ENCODE measurements at regions not wholly inside any gene's neighbourhood (a gene's known extent, or its start where the extent isn't known, plus 50 kb on each side); places are given as distances from the start of the nearest gene placed in this dataset.

DNA sequence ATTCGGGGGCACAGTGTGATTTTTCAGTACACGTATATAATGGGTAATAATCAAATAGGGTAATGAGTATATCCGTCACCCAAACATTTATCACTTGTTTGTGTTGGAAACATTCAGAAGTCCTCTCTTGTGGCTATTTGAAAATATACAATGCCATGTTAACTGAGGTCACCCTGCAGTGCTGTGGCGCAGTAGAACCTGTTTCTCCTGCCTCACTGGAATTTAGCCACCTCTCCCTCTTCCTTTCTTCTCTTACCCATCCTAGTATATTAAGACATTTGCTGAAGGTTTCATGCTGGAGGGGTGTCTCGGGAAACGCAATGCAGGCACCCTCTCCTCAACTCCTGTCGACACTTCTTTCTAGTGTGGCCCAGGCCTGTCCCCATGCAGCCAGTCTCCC lies 425.3 kb upstream of the MKI67 start:
- Mint-ChIP-seq H3K27me3 (no peaks in the 10 kb centered on the region), H3K36me3 (ENCODE audit: low read depth) (no peaks in the 10 kb centered on the region), H3K4me3 (no peak overlapping the region), H3K27ac (no peak overlapping the region), H3K9me3 (no peaks in the 10 kb centered on the region), H3K4me1 (ENCODE audit: low read depth) (no peaks in the 10 kb centered on the region)

- no peaks in the 10 kb centered on the region for H3K9me3 Mint-ChIP-seq
- H3K4me3 Mint-ChIP-seq, result no peak overlapping the region
- no peaks in the 10 kb centered on the region for H3K36me3 Mint-ChIP-seq (ENCODE audit: low read depth)
- no peaks in the 10 kb centered on the region for H3K27me3 Mint-ChIP-seq
- no peak overlapping the region for H3K27ac Mint-ChIP-seq
- no peaks in the 10 kb centered on the region for H3K4me1 Mint-ChIP-seq (ENCODE audit: low read depth)
Observed at GRCh38 chr10:128553755-128554154, 427.5 kb upstream of the MKI67 start.

- Mint-ChIP-seq H3K27me3 (no peaks in the 10 kb centered on the region), H3K36me3 (ENCODE audit: low read depth) (no peaks in the 10 kb centered on the region), H3K9me3 (no peaks in the 10 kb centered on the region), H3K4me1 (ENCODE audit: low read depth) (no peaks in the 10 kb centered on the region), H3K27ac (no peak overlapping the region), H3K4me3 (no peak overlapping the region)
Observed at GRCh38 chr10:128556182-128557110, 430.2 kb upstream of the MKI67 start.

DNA sequence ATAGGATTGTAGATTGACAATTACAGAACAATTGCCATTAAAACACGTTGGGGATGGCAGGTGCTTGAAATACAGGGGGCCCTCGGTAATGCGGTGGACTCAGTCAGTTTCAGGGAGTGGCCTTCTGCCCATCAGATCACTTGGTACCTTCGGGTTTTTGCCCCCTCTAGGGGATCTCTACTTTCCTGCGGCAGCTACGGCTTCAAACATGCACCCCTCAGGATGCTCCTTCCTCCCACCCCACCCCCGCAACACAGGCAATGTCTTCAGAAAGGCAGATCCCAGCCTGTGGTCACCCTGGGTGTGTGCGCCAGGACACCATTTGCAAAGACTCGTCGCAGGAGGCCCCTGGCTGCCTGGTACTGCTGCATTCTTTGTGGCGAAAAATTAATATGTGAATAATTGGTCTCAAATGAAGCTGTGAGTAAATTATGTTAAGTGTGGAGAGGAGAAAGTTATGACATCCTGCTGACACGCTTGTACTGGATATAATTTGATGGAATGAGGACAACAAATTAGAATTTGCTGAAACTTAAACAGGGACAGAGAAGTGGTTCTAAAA lies 431.0 kb upstream of the MKI67 start:
- H3K9me3 Mint-ChIP-seq, result peaks cover 5% of the 10 kb centered on the region
- H3K27me3 Mint-ChIP-seq, result no peaks in the 10 kb centered on the region
- H3K36me3 Mint-ChIP-seq (ENCODE audit: low read depth), result no peaks in the 10 kb centered on the region
- H3K4me1 Mint-ChIP-seq (ENCODE audit: low read depth), result no peaks in the 10 kb centered on the region
- H3K4me3 Mint-ChIP-seq, result no peak overlapping the region
- H3K27ac Mint-ChIP-seq, result no peak overlapping the region

GRCh38 chr10:128560406-128560805 lies 434.2 kb upstream of the MKI67 start:
- no peak overlapping the region for H3K4me3 Mint-ChIP-seq
- H3K9me3 Mint-ChIP-seq, result peaks cover 5% of the 10 kb centered on the region

GRCh38 chr10:128560993-128561392 lies 434.8 kb upstream of the MKI67 start:
- H3K27ac Mint-ChIP-seq, result no peak overlapping the region

More at GRCh38 chr10:128560406-128560805, 434.2 kb upstream of the MKI67 start:
- Mint-ChIP-seq H3K27ac (no peak overlapping the region), H3K4me1 (ENCODE audit: low read depth) (no peaks in the 10 kb centered on the region), H3K36me3 (ENCODE audit: low read depth) (no peaks in the 10 kb centered on the region), H3K27me3 (no peaks in the 10 kb centered on the region)

GRCh38 chr10:128563387-128563786 lies 437.2 kb upstream of the MKI67 start:
- peaks cover 5% of the 10 kb centered on the region for H3K9me3 Mint-ChIP-seq
- H3K36me3 Mint-ChIP-seq (ENCODE audit: low read depth), result no peaks in the 10 kb centered on the region
- H3K4me1 Mint-ChIP-seq (ENCODE audit: low read depth), result no peaks in the 10 kb centered on the region
- H3K4me3 Mint-ChIP-seq, result no peak overlapping the region
- no peak overlapping the region for H3K27ac Mint-ChIP-seq
- H3K27me3 Mint-ChIP-seq, result no peaks in the 10 kb centered on the region

More at GRCh38 chr10:128560993-128561392, 434.8 kb upstream of the MKI67 start:
- peaks cover 5% of the 10 kb centered on the region for H3K9me3 Mint-ChIP-seq
- no peak overlapping the region for H3K4me3 Mint-ChIP-seq
- no peaks in the 10 kb centered on the region for H3K4me1 Mint-ChIP-seq (ENCODE audit: low read depth)
- no peaks in the 10 kb centered on the region for H3K36me3 Mint-ChIP-seq (ENCODE audit: low read depth)
- H3K27me3 Mint-ChIP-seq, result no peaks in the 10 kb centered on the region

DNA sequence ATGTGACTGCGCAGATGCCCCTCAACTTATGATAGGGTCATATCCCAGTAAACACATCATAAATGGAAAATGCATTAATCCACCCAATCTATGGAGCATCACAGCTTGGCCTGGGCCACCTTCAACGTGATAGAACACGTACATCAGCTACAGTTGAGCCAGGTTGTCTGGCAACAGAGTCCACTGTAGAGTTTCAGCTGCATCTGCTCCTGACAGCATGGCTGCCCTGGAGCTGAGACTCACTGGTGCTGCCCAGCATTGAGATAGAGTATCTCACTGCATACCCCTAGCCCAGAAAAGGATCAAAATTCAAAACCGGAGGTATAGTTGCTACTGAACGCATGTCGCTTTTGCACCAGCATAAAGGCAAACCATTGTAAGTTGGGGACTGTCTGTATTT lies 437.7 kb upstream of the MKI67 start:
- no peaks in the 10 kb centered on the region for H3K36me3 Mint-ChIP-seq (ENCODE audit: low read depth)
- no peak overlapping the region for H3K4me3 Mint-ChIP-seq
- no peaks in the 10 kb centered on the region for H3K27me3 Mint-ChIP-seq
- H3K9me3 Mint-ChIP-seq, result peaks cover 5% of the 10 kb centered on the region
- H3K4me1 Mint-ChIP-seq (ENCODE audit: low read depth), result no peaks in the 10 kb centered on the region
- H3K27ac Mint-ChIP-seq, result no peak overlapping the region

DNA sequence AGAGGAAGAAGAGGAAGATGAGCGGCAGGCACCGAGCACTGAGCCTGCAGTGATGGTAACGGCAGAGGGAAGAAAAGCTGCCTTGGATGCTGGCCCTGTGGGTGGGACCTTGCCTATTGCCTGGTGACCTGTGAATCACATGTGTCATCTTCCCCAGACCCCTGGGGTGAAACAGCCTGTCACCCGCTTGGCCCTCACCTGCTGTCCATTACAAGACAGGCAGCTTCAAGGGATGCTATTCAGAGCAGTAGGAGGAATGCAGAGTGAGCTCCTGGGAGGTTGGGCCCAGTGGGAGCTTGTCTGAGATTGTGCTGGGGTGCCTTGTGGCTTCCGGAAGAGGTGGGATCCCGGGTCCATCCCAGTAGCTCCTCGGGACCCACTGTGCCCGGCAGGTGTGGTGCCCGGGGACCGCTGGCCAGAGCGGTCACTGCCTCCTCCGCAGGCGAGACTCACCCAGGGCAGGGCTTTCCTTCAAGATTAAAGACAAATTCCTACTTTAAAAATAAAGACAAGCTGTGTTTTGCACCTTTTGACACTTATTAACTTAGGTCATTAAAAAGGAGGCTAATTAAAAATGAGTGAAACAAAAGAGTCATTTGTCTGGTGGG lies 440.2 kb upstream of the MKI67 start:
- H3K27ac Mint-ChIP-seq, result no peak overlapping the region
- no peaks in the 10 kb centered on the region for H3K36me3 Mint-ChIP-seq (ENCODE audit: low read depth)
- no peaks in the 10 kb centered on the region for H3K4me1 Mint-ChIP-seq (ENCODE audit: low read depth)
- H3K4me3 Mint-ChIP-seq, result no peak overlapping the region
- H3K9me3 Mint-ChIP-seq, result peaks cover 5% of the 10 kb centered on the region
- no peaks in the 10 kb centered on the region for H3K27me3 Mint-ChIP-seq

GRCh38 chr10:128567551-128567950 lies 441.3 kb upstream of the MKI67 start:
- H3K36me3 Mint-ChIP-seq (ENCODE audit: low read depth), result no peaks in the 10 kb centered on the region
- no peaks in the 10 kb centered on the region for H3K27me3 Mint-ChIP-seq
- H3K4me1 Mint-ChIP-seq (ENCODE audit: low read depth), result no peaks in the 10 kb centered on the region

GRCh38 chr10:128568041-128568440 lies 441.8 kb upstream of the MKI67 start:
- no peak overlapping the region for H3K27ac Mint-ChIP-seq

More at GRCh38 chr10:128567551-128567950, 441.3 kb upstream of the MKI67 start:
- no peaks in the 10 kb centered on the region for H3K9me3 Mint-ChIP-seq
- H3K27ac Mint-ChIP-seq, result no peak overlapping the region
- H3K4me3 Mint-ChIP-seq, result no peak overlapping the region

DNA sequence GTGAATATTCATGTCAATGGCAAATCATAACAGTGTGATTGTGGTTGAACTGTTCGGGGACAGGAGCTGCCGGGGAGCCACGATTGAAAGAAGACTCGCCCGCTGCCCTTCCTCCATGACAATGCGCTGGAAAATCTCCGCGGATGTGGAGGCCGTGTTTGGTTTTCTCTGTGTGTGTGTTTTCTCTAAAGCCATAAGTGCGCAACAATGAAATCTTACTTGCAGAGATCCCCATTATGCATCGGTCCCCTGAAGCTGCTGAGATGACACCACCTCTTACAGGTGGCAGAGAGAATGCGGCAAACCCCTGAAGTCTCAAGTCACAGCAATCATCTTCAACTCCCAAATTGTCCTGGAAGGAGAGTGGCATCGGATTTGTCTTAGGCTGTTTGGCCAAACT lies 442.3 kb upstream of the MKI67 start:
- H3K9me3 Mint-ChIP-seq, result no peaks in the 10 kb centered on the region
- H3K27ac Mint-ChIP-seq, result no peak overlapping the region
- no peaks in the 10 kb centered on the region for H3K27me3 Mint-ChIP-seq
- no peak overlapping the region for H3K4me3 Mint-ChIP-seq
- no peaks in the 10 kb centered on the region for H3K36me3 Mint-ChIP-seq (ENCODE audit: low read depth)
- H3K4me1 Mint-ChIP-seq (ENCODE audit: low read depth), result no peaks in the 10 kb centered on the region

More at GRCh38 chr10:128568041-128568440, 441.8 kb upstream of the MKI67 start:
- no peaks in the 10 kb centered on the region for H3K27me3 Mint-ChIP-seq
- no peaks in the 10 kb centered on the region for H3K4me1 Mint-ChIP-seq (ENCODE audit: low read depth)
- H3K36me3 Mint-ChIP-seq (ENCODE audit: low read depth), result no peaks in the 10 kb centered on the region
- H3K9me3 Mint-ChIP-seq, result no peaks in the 10 kb centered on the region
- H3K4me3 Mint-ChIP-seq, result no peak overlapping the region

GRCh38 chr10:128568990-128569945 lies 443.0 kb upstream of the MKI67 start:
- no peak overlapping the region for H3K4me3 Mint-ChIP-seq
- H3K9me3 Mint-ChIP-seq, result no peaks in the 10 kb centered on the region
- no peak overlapping the region for H3K27ac Mint-ChIP-seq
- H3K36me3 Mint-ChIP-seq (ENCODE audit: low read depth), result no peaks in the 10 kb centered on the region
- no peaks in the 10 kb centered on the region for H3K4me1 Mint-ChIP-seq (ENCODE audit: low read depth)
- H3K27me3 Mint-ChIP-seq, result no peaks in the 10 kb centered on the region

DNA sequence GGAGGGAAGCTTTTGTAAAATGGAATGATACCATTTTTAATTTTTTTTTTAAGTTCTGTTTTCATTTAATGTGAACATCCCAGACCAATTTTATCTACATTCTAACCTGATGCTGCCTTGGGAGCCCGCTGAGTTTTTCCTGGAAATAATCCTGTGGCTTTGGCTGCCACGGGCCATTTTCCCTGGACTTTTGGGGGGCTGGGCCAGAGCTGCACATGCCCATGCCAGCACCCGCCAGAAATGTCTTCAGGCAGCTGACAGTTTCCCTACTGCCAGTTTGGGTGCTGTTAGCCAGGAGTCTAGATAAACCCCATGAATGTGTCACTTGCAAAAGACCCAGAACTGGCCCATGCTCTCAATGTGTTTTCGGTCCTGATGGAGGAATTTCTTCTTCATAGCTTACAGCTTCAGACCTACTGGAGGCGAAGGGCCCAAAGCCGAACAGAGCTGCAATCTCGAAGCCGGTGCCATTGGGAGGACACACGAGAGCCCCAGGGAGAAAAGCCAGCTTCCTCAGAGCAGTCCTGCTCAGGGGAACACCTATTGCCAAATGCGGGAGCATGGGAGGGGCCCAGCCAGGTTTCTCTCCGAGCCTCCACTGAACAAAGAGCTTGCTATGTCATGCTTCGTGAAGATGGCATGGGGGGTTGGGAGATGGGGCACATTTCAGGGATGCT lies 444.2 kb upstream of the MKI67 start:
- no peaks in the 10 kb centered on the region for H3K4me1 Mint-ChIP-seq (ENCODE audit: low read depth)
- H3K36me3 Mint-ChIP-seq (ENCODE audit: low read depth), result no peaks in the 10 kb centered on the region
- no peaks in the 10 kb centered on the region for H3K27me3 Mint-ChIP-seq
- no peak overlapping the region for H3K27ac Mint-ChIP-seq
- no peaks in the 10 kb centered on the region for H3K9me3 Mint-ChIP-seq
- H3K4me3 Mint-ChIP-seq, result no peak overlapping the region

Data from stimulated activated naive CD8-positive, alpha-beta T cell treated with anti-CD3 and anti-CD28 coated beads, Interleukin-15, Interleukin-2, amounts not matched to agents 100 ng/mL and 50 ng/mL, for 24 hours (primary cell).